ENCODE measurements at regions not wholly inside any gene's neighbourhood (a gene's known extent, or its start where the extent isn't known, plus 50 kb on each side); places are given as distances from the start of the nearest gene placed in this dataset.

DNA sequence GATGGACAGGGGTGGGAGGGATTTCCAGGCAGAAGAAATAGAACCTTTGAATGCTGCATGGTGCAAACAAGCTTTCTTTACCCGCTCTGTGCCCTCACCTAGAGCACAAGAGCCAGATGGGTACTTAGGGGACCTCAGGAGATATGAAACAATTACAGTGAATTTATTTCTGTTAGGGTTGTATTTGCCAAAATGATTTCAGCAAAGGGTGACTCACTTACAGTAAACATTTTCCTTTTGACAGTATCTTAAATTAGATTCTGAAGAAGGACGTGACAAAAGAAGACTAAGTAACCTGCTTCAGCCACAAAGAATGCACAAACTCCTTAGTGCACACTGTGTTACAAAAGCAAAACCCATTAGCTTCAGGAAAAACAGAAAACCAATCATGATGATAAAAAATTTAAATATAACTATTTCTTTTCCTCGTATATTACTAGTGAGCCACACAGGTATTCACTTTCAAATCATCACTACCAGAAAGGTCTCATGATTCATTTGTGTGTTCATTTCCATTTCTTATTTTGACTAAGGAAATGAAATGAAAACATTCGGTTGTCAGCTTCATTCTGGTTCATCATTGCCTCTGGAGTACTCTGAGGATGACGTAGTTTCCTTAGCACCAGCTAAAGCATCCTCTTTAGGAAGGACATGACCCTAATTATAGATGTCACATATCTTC, 158.8 kb downstream of the NHLRC3 start:
- no peak for TF ChIP-seq CTCF (conservative IDR thresholded peaks at IDR 0.05; ENCODE audit: low read depth, low read length)
- no peak for TF ChIP-seq EZH2 (IDR thresholded peaks at IDR 0.05; ENCODE audit: low read length, unreplicated experiment)
- TF ChIP-seq EZH2phosphoT487 (IDR thresholded peaks at IDR 0.05; ENCODE audit: borderline replicate concordance, low read length): no peak
